Loucy (cell line): ENCODE measurements at regions not wholly inside any gene's neighbourhood (a gene's known extent, or its start where the extent isn't known, plus 50 kb on each side); places are given as distances from the start of the nearest gene placed in this dataset.

ENCODE experiments used
- H2AFZ ChIP-seq: fragments of 200-600 bp; sonication (generic); 2 replicates; pipeline ENCODE4 v1.6.0; 2016; ENCODE audit warnings: antibody characterized with exemption, mild to moderate bottlenecking, low read length, moderate library complexity
- H3F3A ChIP-seq: fragments of 200-600 bp; 2 replicates; pipeline ENCODE4 v1.6.0; 2016; ENCODE audit warnings: antibody characterized with exemption, low read depth, mild to moderate bottlenecking
- H3K27me3 ChIP-seq: fragments of 200-600 bp; sonication (generic); 2 replicates; pipeline ENCODE4 v1.6.1; 2014; ENCODE audit warnings: low read length, mild to moderate bottlenecking; ENCODE audit not compliant: insufficient read depth, poor library complexity, severe bottlenecking
- H3K36me3 ChIP-seq: fragments of 200-600 bp; sonication (generic); 2 replicates; pipeline ENCODE4 v1.6.1; 2016; ENCODE audit warnings: low read length; ENCODE audit not compliant: insufficient read depth
- H3K4me1 ChIP-seq: fragments of 200-600 bp; sonication (generic); 2 replicates; pipeline ENCODE4 v1.5.1; 2014; ENCODE audit warnings: low read length, mild to moderate bottlenecking; ENCODE audit not compliant: insufficient read depth, poor library complexity, severe bottlenecking
- H3K4me2 ChIP-seq: fragments of 200-600 bp; sonication (generic); 2 replicates; pipeline ENCODE4 v1.6.0; 2014; ENCODE audit warnings: antibody characterized with exemption, low read length, low read depth, mild to moderate bottlenecking; ENCODE audit not compliant: poor library complexity, severe bottlenecking
- H3K4me3 ChIP-seq: fragments of 200-600 bp; sonication (generic); 2 replicates; pipeline ENCODE4 v1.5.1; 2014; ENCODE audit warnings: low read length, mild to moderate bottlenecking, mixed read lengths; ENCODE audit not compliant: poor library complexity, severe bottlenecking
- H3K79me2 ChIP-seq: fragments of 200-600 bp; sonication (generic); 2 replicates; pipeline ENCODE4 v1.6.1; 2014; ENCODE audit warnings: low read length; ENCODE audit not compliant: insufficient read depth
- H3K9ac ChIP-seq: fragments of 200-600 bp; sonication (generic); 2 replicates; pipeline ENCODE4 v1.6.0; 2014; ENCODE audit warnings: mild to moderate bottlenecking, low read depth, low read length, moderate library complexity; ENCODE audit not compliant: poor library complexity, severe bottlenecking
- H3K9me2 ChIP-seq: fragments of 200-600 bp; sonication (generic); replicated peaks from 2 replicates; pipeline ENCODE4 v1.6.1; 2016; ENCODE audit warnings: low read depth, low read length, mixed read lengths
- H3K9me3 ChIP-seq: fragments of 200-600 bp; sonication (generic); 2 replicates; pipeline ENCODE4 v1.6.1; 2014; ENCODE audit warnings: mild to moderate bottlenecking, antibody characterized with exemption, low read length, low read depth; ENCODE audit not compliant: insufficient read depth
- H4K20me1 ChIP-seq: fragments of 200-600 bp; sonication (generic); 2 replicates; pipeline ENCODE4 v1.6.0; 2014; ENCODE audit warnings: antibody characterized with exemption, low read length, mild to moderate bottlenecking; ENCODE audit not compliant: insufficient read depth, poor library complexity, severe bottlenecking
- CTCF ChIP-seq: fragments of 200-600 bp; sonication (generic); conservative IDR thresholded peaks from 2 replicates; pipeline ENCODE4 v1.5.1; 2014; ENCODE audit warnings: mild to moderate bottlenecking, antibody characterized with exemption, low read length
- EZH2phosphoT487 ChIP-seq: fragments of 200-600 bp; IDR thresholded peaks from 2 replicates; pipeline ENCODE4 v1.6.1; 2018; ENCODE audit warnings: antibody characterized with exemption, mild to moderate bottlenecking, moderate library complexity, borderline replicate concordance

GRCh38 chr6:5946701-5947100, 60.0 kb downstream of the NRN1 start:
- peaks cover 7% of the 10 kb centered on the region for H3K27me3 ChIP-seq
- no peaks in the 10 kb centered on the region for H4K20me1 ChIP-seq
- no peak overlapping the region for H3K9ac ChIP-seq
- no peaks in the 10 kb centered on the region for H3F3A ChIP-seq
- H3K9me2 ChIP-seq = no peaks in the 10 kb centered on the region
- H3K79me2 ChIP-seq = no peaks in the 10 kb centered on the region
- H3K36me3 ChIP-seq = no peaks in the 10 kb centered on the region
- H3K4me3 ChIP-seq = no peak overlapping the region
- no peak for TF ChIP-seq CTCF
- no peak for TF ChIP-seq EZH2phosphoT487
- H3K4me1 ChIP-seq = no peaks in the 10 kb centered on the region
- H3K9me3 ChIP-seq = peaks cover 8% of the 10 kb centered on the region; the same call in 1 of the 2 replicates
- H2AFZ ChIP-seq = no peak overlapping the region
- no peak overlapping the region for H3K4me2 ChIP-seq

GRCh38 chr6:5946181-5946580, 60.5 kb downstream of the NRN1 start:
- no peaks in the 10 kb centered on the region for H3F3A ChIP-seq
- H3K4me1 ChIP-seq = no peaks in the 10 kb centered on the region
- H2AFZ ChIP-seq = no peak overlapping the region
- no peaks in the 10 kb centered on the region for H4K20me1 ChIP-seq
- H3K36me3 ChIP-seq = no peaks in the 10 kb centered on the region
- no peaks in the 10 kb centered on the region for H3K79me2 ChIP-seq
- peaks cover 7% of the 10 kb centered on the region for H3K27me3 ChIP-seq
- no peak overlapping the region for H3K9ac ChIP-seq
- H3K9me2 ChIP-seq = no peaks in the 10 kb centered on the region
- TF ChIP-seq CTCF = no peak
- TF ChIP-seq EZH2phosphoT487 = no peak
- no peak overlapping the region for H3K4me2 ChIP-seq
- H3K9me3 ChIP-seq = peaks cover 8% of the 10 kb centered on the region; the same call in 1 of the 2 replicates
- H3K4me3 ChIP-seq = no peak overlapping the region

GRCh38 chr6:5943591-5943990, 63.1 kb downstream of the NRN1 start:
- H3K79me2 ChIP-seq = no peaks in the 10 kb centered on the region
- peaks cover 7% of the 10 kb centered on the region for H3K27me3 ChIP-seq
- H3K4me3 ChIP-seq = no peak overlapping the region
- H3F3A ChIP-seq = no peaks in the 10 kb centered on the region
- H3K9me2 ChIP-seq = no peaks in the 10 kb centered on the region
- TF ChIP-seq CTCF (no peak), EZH2phosphoT487 (no peak)
- H3K4me1 ChIP-seq = no peaks in the 10 kb centered on the region
- peaks cover 8% of the 10 kb centered on the region; the same call in 1 of the 2 replicates for H3K9me3 ChIP-seq
- no peak overlapping the region for H2AFZ ChIP-seq
- H3K36me3 ChIP-seq = no peaks in the 10 kb centered on the region
- H3K4me2 ChIP-seq = no peak overlapping the region
- no peak overlapping the region for H3K9ac ChIP-seq
- H4K20me1 ChIP-seq = no peaks in the 10 kb centered on the region
